Neutrophil (primary cell): ENCODE measurements at regions not wholly inside any gene's neighbourhood (a gene's known extent, or its start where the extent isn't known, plus 50 kb on each side); places are given as distances from the start of the nearest gene placed in this dataset.

Experiments
- H3K27ac ChIP-seq: fragments of 200-600 bp; sonication (generic); 2 replicates; pipeline ENCODE4 v1.5.1; 2016; ENCODE audit warnings: mild to moderate bottlenecking, moderate library complexity
- H3K27me3 ChIP-seq: fragments of 200-600 bp; sonication (generic); 2 replicates; pipeline ENCODE4 v1.6.0; 2016; ENCODE audit warnings: mild to moderate bottlenecking
- H3K36me3 ChIP-seq: fragments of 200-600 bp; sonication (generic); 2 replicates; pipeline ENCODE4 v1.5.1; 2017
- H3K4me1 ChIP-seq, 2 experiments: fragments of 200-600 bp in 1 of 2; sonication (generic) in 1 of 2; 1 replicate in 1 of 2; 2 replicates in 1 of 2; pipeline versions ENCODE4 v1.5.1 to v1.6.1; 2013 to 2016; ENCODE audit warnings: low read depth in 1 of 2, low read length in 1 of 2, mild to moderate bottlenecking in 1 of 2, moderate library complexity in 1 of 2; ENCODE audit not compliant: control insufficient read depth in 1 of 2, insufficient read depth in 1 of 2
- H3K4me3 ChIP-seq, 2 experiments: fragments of 200-600 bp in 1 of 2; sonication (generic) in 1 of 2; 1 replicate in 1 of 2; 2 replicates in 1 of 2; pipeline ENCODE4 v1.5.1; 2013 to 2016; ENCODE audit warnings: low read depth in 1 of 2, low read length in 1 of 2, mild to moderate bottlenecking in 1 of 2, moderate library complexity in 1 of 2
- H3K9me3 ChIP-seq: fragments of 200-600 bp; sonication (generic); 2 replicates; pipeline ENCODE4 v1.5.1; 2016
- CTCF ChIP-seq: fragments of 200-600 bp; sonication (generic); IDR thresholded peaks from 2 replicates; pipeline ENCODE4 v1.5.1; 2016; ENCODE audit warnings: antibody characterized with exemption

GRCh38 chr7:26590709-26591108 lies 273.7 kb downstream of the SKAP2 start:
- peaks cover 43% of the 10 kb centered on the region for H3K27me3 ChIP-seq
- H3K9me3 ChIP-seq = no peaks in the 10 kb centered on the region
- no peak for TF ChIP-seq CTCF
- H3K4me3 ChIP-seq = no peak overlapping the region
- no peaks in the 10 kb centered on the region for H3K4me1 ChIP-seq
- H3K36me3 ChIP-seq = no peaks in the 10 kb centered on the region
- H3K27ac ChIP-seq = no peak overlapping the region

GRCh38 chr7:26592011-26592410 lies 272.4 kb downstream of the SKAP2 start:
- no peak overlapping the region for H3K4me3 ChIP-seq
- no peaks in the 10 kb centered on the region for H3K4me1 ChIP-seq
- no peaks in the 10 kb centered on the region for H3K36me3 ChIP-seq
- H3K27ac ChIP-seq = no peak overlapping the region
- H3K9me3 ChIP-seq = no peaks in the 10 kb centered on the region
- no peak for TF ChIP-seq CTCF
- H3K27me3 ChIP-seq = peaks cover 43% of the 10 kb centered on the region

- no peak for TF ChIP-seq CTCF
- no peaks in the 10 kb centered on the region for H3K9me3 ChIP-seq
- H3K4me3 ChIP-seq = no peak overlapping the region
- H3K4me1 ChIP-seq = no peaks in the 10 kb centered on the region
- no peaks in the 10 kb centered on the region for H3K36me3 ChIP-seq
- peaks cover 32% of the 10 kb centered on the region for H3K27me3 ChIP-seq
- no peak overlapping the region for H3K27ac ChIP-seq
Measured at GRCh38 chr7:26593393-26593792, 271.0 kb downstream of the SKAP2 start.

GRCh38 chr7:26593896-26594295 lies 270.5 kb downstream of the SKAP2 start:
- H3K9me3 ChIP-seq = no peaks in the 10 kb centered on the region
- H3K36me3 ChIP-seq = no peaks in the 10 kb centered on the region
- H3K27me3 ChIP-seq = peaks cover 30% of the 10 kb centered on the region
- TF ChIP-seq CTCF = no peak
- H3K4me3 ChIP-seq = no peak overlapping the region
- no peaks in the 10 kb centered on the region for H3K4me1 ChIP-seq
- H3K27ac ChIP-seq = no peak overlapping the region

GRCh38 chr7:26594553-26594952 lies 269.8 kb downstream of the SKAP2 start:
- Histone ChIP-seq H3K9me3 (no peaks in the 10 kb centered on the region), H3K4me3 (no peak overlapping the region), H3K4me1 (no peaks in the 10 kb centered on the region), H3K27ac (no peak overlapping the region), H3K36me3 (no peaks in the 10 kb centered on the region), H3K27me3 (peaks cover 30% of the 10 kb centered on the region)
- TF ChIP-seq CTCF = no peak

- Histone ChIP-seq H3K27me3 (peaks cover 13% of the 10 kb centered on the region), H3K36me3 (no peaks in the 10 kb centered on the region), H3K27ac (no peak overlapping the region), H3K4me3 (no peak overlapping the region), H3K4me1 (no peaks in the 10 kb centered on the region), H3K9me3 (no peaks in the 10 kb centered on the region)
- no peak for TF ChIP-seq CTCF
Measured at GRCh38 chr7:26598867-26599266, 265.5 kb downstream of the SKAP2 start.
